DOHH2 (cell line): ENCODE measurements at regions not wholly inside any gene's neighbourhood (a gene's known extent, or its start where the extent isn't known, plus 50 kb on each side); places are given as distances from the start of the nearest gene placed in this dataset.

ENCODE experiments used
- H3F3A ChIP-seq: fragments of 200-600 bp; sonication (generic), shearing (Covaris generic); 2 replicates; pipeline ENCODE4 v1.6.0; 2016; ENCODE audit warnings: antibody characterized with exemption, mild to moderate bottlenecking; ENCODE audit not compliant: control insufficient read depth, insufficient read depth
- H3K27ac ChIP-seq: fragments of 200-600 bp; sonication (generic); 2 replicates; pipeline ENCODE4 v1.5.1; 2014; ENCODE audit warnings: low read depth, mild to moderate bottlenecking, low read length, moderate library complexity
- H3K27me3 ChIP-seq: fragments of 200-600 bp; sonication (generic); 2 replicates; pipeline ENCODE4 v1.6.1; 2014; ENCODE audit warnings: mild to moderate bottlenecking, low read length, mixed read lengths; ENCODE audit not compliant: control insufficient read depth
- H3K36me3 ChIP-seq: fragments of 200-600 bp; sonication (generic); 2 replicates; pipeline ENCODE4 v1.6.1; 2014; ENCODE audit warnings: mild to moderate bottlenecking, low read length, moderate library complexity, mixed read lengths; ENCODE audit not compliant: control insufficient read depth
- H3K4me1 ChIP-seq: fragments of 200-600 bp; sonication (generic); 2 replicates; pipeline ENCODE4 v1.6.1; 2014; ENCODE audit warnings: mild to moderate bottlenecking, low read length, mixed read lengths; ENCODE audit not compliant: control insufficient read depth
- H3K4me2 ChIP-seq: fragments of 200-600 bp; sonication (generic); 2 replicates; pipeline ENCODE4 v1.6.0; 2014; ENCODE audit warnings: mild to moderate bottlenecking, low read length, moderate library complexity
- H3K4me3 ChIP-seq: fragments of 200-600 bp; sonication (generic); 2 replicates; pipeline ENCODE4 v1.5.1; 2014; ENCODE audit warnings: mild to moderate bottlenecking, low read length, mixed read lengths
- H3K79me2 ChIP-seq: fragments of 200-600 bp; sonication (generic); 2 replicates; pipeline ENCODE4 v1.6.1; 2014; ENCODE audit warnings: mild to moderate bottlenecking, low read length, mixed read lengths; ENCODE audit not compliant: control insufficient read depth
- H3K9me2 ChIP-seq: fragments of 200-600 bp; sonication (generic); replicated peaks from 2 replicates; pipeline ENCODE4 v1.6.1; 2014; ENCODE audit warnings: mild to moderate bottlenecking, low read length, mixed read lengths; ENCODE audit not compliant: control insufficient read depth
- H3K9me3 ChIP-seq: fragments of 200-600 bp; sonication (generic); 2 replicates; pipeline ENCODE4 v1.6.1; 2014; ENCODE audit warnings: antibody characterized with exemption, low read length, mixed read lengths; ENCODE audit not compliant: control insufficient read depth, insufficient read depth
- H4K20me1 ChIP-seq: fragments of 200-600 bp; sonication (generic); 2 replicates; pipeline ENCODE4 v1.6.0; 2014; ENCODE audit warnings: low read depth, mild to moderate bottlenecking, antibody characterized with exemption, low read length, moderate library complexity; ENCODE audit not compliant: control insufficient read depth, insufficient read depth
- EZH2phosphoT487 ChIP-seq: fragments of 200-600 bp; sonication (generic); IDR thresholded peaks from 2 replicates; pipeline ENCODE4 v1.6.1; 2017; ENCODE audit warnings: borderline replicate concordance, mild to moderate bottlenecking, antibody characterized with exemption, low read length, moderate library complexity, mixed read lengths
- TF ChIP-seq, protein P1 (sequence below): fragments of 200-600 bp; sonication (generic); IDR thresholded peaks from one replicate; pipeline ENCODE4 v1.5.1; 2014; ENCODE audit warnings: antibody characterized with exemption, mild to moderate bottlenecking, low read depth, low read length; ENCODE audit not compliant: poor library complexity, severe bottlenecking

DNA sequence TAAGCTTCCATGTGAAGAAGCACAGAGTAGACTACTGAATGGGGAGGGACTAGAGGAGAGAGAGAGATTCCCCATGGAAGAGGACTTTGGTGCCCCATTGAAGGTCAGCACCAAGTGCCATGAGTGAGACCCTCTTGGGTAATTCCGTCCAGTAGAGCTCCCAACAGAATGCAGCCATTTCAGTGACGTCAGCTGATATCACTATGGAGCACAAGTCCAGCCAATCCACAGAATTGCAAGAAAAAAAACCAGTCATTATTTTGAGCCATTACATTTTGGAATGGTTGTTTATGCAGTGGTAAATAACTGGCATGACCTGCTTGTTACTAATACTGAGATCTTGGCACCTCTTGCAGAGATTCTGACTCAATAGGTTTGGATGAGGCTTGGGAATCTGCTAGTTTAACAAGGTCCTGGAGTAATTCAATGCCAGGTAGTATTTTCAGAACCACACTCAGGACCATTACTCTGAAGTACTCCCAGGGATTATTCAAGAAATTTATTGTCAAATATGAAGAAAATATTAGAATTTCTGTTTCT is 52.6 kb upstream of the SP8 start:
- Histone ChIP-seq H3K9me2 (no peaks in the 10 kb centered on the region; the same call in 1 of the 2 replicates), H3K4me3 (no peak overlapping the region), H3F3A (no peaks in the 10 kb centered on the region), H3K9me3 (no peaks in the 10 kb centered on the region), H3K4me1 (no peaks in the 10 kb centered on the region), H3K79me2 (no peaks in the 10 kb centered on the region), H3K36me3 (no peaks in the 10 kb centered on the region), H3K27ac (no peak overlapping the region), H4K20me1 (no peaks in the 10 kb centered on the region), H3K4me2 (no peak overlapping the region), H3K27me3 (no peaks in the 10 kb centered on the region)
- TF ChIP-seq EZH2phosphoT487 = no peak
- TF ChIP-seq, protein P1, sequence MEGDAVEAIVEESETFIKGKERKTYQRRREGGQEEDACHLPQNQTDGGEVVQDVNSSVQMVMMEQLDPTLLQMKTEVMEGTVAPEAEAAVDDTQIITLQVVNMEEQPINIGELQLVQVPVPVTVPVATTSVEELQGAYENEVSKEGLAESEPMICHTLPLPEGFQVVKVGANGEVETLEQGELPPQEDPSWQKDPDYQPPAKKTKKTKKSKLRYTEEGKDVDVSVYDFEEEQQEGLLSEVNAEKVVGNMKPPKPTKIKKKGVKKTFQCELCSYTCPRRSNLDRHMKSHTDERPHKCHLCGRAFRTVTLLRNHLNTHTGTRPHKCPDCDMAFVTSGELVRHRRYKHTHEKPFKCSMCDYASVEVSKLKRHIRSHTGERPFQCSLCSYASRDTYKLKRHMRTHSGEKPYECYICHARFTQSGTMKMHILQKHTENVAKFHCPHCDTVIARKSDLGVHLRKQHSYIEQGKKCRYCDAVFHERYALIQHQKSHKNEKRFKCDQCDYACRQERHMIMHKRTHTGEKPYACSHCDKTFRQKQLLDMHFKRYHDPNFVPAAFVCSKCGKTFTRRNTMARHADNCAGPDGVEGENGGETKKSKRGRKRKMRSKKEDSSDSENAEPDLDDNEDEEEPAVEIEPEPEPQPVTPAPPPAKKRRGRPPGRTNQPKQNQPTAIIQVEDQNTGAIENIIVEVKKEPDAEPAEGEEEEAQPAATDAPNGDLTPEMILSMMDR = no peak

DNA sequence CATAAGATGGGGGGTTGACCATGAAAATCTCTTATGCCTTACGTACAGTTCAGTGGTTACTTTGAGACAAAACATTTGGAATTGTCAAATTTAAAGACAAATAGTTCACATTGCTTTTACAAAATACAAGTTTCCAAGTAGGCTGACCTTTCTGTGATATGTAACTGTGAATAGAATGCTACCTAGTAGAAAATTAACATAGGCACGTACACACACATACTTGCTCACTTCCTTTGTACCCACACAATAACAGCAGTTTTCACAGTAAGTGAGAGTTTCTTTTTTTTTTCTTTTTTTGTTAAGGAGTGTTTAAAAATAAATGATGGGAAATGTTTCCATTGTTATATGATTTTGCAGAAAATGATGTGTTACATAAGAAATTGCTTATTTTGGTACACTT is 53.3 kb upstream of the SP8 start:
- no peaks in the 10 kb centered on the region; the same call in 1 of the 2 replicates for H3K9me2 ChIP-seq
- no peaks in the 10 kb centered on the region for H3K27me3 ChIP-seq
- no peaks in the 10 kb centered on the region for H3K9me3 ChIP-seq
- H3K4me3 ChIP-seq = no peak overlapping the region
- no peaks in the 10 kb centered on the region for H3K79me2 ChIP-seq
- no peaks in the 10 kb centered on the region for H4K20me1 ChIP-seq
- H3K27ac ChIP-seq = no peak overlapping the region
- no peaks in the 10 kb centered on the region for H3F3A ChIP-seq
- no peaks in the 10 kb centered on the region for H3K36me3 ChIP-seq
- TF ChIP-seq, protein P1 = no peak
- TF ChIP-seq EZH2phosphoT487 = no peak
- no peaks in the 10 kb centered on the region for H3K4me1 ChIP-seq
- H3K4me2 ChIP-seq = no peak overlapping the region

DNA sequence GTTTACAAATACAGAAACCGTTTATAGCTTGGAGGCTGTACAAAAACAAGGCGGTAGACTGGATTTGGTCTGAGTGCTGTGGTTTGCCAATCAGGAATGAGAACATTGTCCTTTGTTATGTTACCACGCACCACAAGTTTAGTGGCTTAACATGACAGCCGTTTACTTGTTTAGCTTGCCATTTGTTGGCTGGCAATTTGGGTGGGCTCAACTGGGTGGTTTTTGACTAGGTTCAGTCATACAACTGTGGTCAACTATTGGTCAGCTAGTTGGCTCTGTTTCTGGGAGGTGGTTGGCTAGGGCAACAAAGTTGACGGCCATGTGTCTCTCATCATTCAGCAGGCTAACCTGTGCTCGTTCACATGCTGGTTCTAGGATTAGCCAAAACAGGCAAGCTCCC is 60.1 kb upstream of the SP8 start:
- TF ChIP-seq EZH2phosphoT487 = no peak
- TF ChIP-seq, protein P1 = no peak
- H3K4me3 ChIP-seq = no peak overlapping the region
- H3K4me1 ChIP-seq = no peaks in the 10 kb centered on the region
- H3K79me2 ChIP-seq = no peaks in the 10 kb centered on the region
- H3K27ac ChIP-seq = no peak overlapping the region
- no peaks in the 10 kb centered on the region for H4K20me1 ChIP-seq
- no peaks in the 10 kb centered on the region for H3K27me3 ChIP-seq
- H3K9me3 ChIP-seq = peaks cover 4% of the 10 kb centered on the region; the same call in 1 of the 2 replicates
- no peaks in the 10 kb centered on the region for H3K9me2 ChIP-seq
- no peak overlapping the region for H3K4me2 ChIP-seq
- H3F3A ChIP-seq = no peaks in the 10 kb centered on the region
- H3K36me3 ChIP-seq = no peaks in the 10 kb centered on the region
